ENCODE measurements at regions not wholly inside any gene's neighbourhood (a gene's known extent, or its start where the extent isn't known, plus 50 kb on each side); places are given as distances from the start of the nearest gene placed in this dataset.

GRCh38 chr5:124463851-124464250 is 282.6 kb downstream of the ZNF608 start:
- no peak for TF ChIP-seq POLR2A (IDR thresholded peaks at IDR 0.05)
- no peak for TF ChIP-seq CTCF (IDR thresholded peaks at IDR 0.05)
- TF ChIP-seq EP300 (IDR thresholded peaks at IDR 0.05), result no peak
